Right atrium auricular region (tissue), 2 donors: ENCODE measurements at regions not wholly inside any gene's neighbourhood (a gene's known extent, or its start where the extent isn't known, plus 50 kb on each side); places are given as distances from the start of the nearest gene placed in this dataset.

Experiments used
- DNase-seq: peaks from one replicate; pipeline ENCODE4 v3.0.0-alpha.2; 2019; ENCODE audit warnings: low spot score
- H3K27ac ChIP-seq, 2 donors: fragments of 200-600 bp; sonication (generic); 1 replicate in 1 of 2; 2 replicates in 1 of 2; pipeline ENCODE4 v1.5.1; 2016 to 2019
- H3K27me3 ChIP-seq, 2 donors: fragments of 200-600 bp; sonication (generic); one replicate each; pipeline versions ENCODE4 v1.5.1 to v1.6.0; 2017 to 2019
- H3K36me3 ChIP-seq: fragments of 200-600 bp; sonication (generic); one replicate; pipeline ENCODE4 v1.5.1; 2016
- H3K4me1 ChIP-seq, 2 donors: fragments of 200-600 bp; sonication (generic); one replicate each; pipeline versions ENCODE4 v1.5.1 to v1.6.0; 2017 to 2019
- H3K4me3 ChIP-seq, 2 donors: fragments of 200-600 bp; sonication (generic); 1 replicate in 1 of 2; 2 replicates in 1 of 2; pipeline ENCODE4 v1.5.1; 2017 to 2019; ENCODE audit warnings: mild to moderate bottlenecking in 1 of 2, moderate library complexity in 1 of 2
- H3K9me3 ChIP-seq, 2 donors: fragments of 200-600 bp; sonication (generic); one replicate each; pipeline ENCODE4 v1.5.1; 2019
- CTCF ChIP-seq, 2 donors: fragments of 200-600 bp; sonication (generic); IDR thresholded peaks; one replicate each; pipeline ENCODE4 v1.5.1; 2019; ENCODE audit warnings: antibody characterized with exemption in 2 of 2

GRCh38 chr12:126591533-126591932, 1526.3 kb downstream of the AACS start:
- no peaks in the 10 kb centered on the region for H3K4me1 ChIP-seq
- H3K36me3 ChIP-seq, result no peaks in the 10 kb centered on the region
- no peak overlapping the region for H3K27ac ChIP-seq
- no peak overlapping the region for H3K4me3 ChIP-seq
- TF ChIP-seq CTCF (IDR thresholded peaks at IDR 0.05), result no peak
- no peak for DNase-seq
- no peaks in the 10 kb centered on the region for H3K9me3 ChIP-seq
- H3K27me3 ChIP-seq, result no peaks in the 10 kb centered on the region

- Histone ChIP-seq H3K27me3 (no peaks in the 10 kb centered on the region), H3K4me3 (no peak overlapping the region), H3K36me3 (no peaks in the 10 kb centered on the region), H3K4me1 (no peaks in the 10 kb centered on the region), H3K27ac (no peak overlapping the region), H3K9me3 (no peaks in the 10 kb centered on the region)
- no peak for DNase-seq
- TF ChIP-seq CTCF (IDR thresholded peaks at IDR 0.05), result no peak
Measured at GRCh38 chr12:126601184-126602170, 1536.2 kb downstream of the AACS start.

- Histone ChIP-seq H3K9me3 (no peaks in the 10 kb centered on the region), H3K36me3 (no peaks in the 10 kb centered on the region), H3K27ac (no peak overlapping the region), H3K27me3 (no peaks in the 10 kb centered on the region), H3K4me1 (no peaks in the 10 kb centered on the region), H3K4me3 (no peak overlapping the region)
- DNase-seq, result no peak
- no peak for TF ChIP-seq CTCF (IDR thresholded peaks at IDR 0.05)
Measured at GRCh38 chr12:126602612-126603011, 1537.4 kb downstream of the AACS start.

- H3K9me3 ChIP-seq, result peaks cover 0 to 7% of the 10 kb centered on the region in 2 donors
- TF ChIP-seq CTCF (IDR thresholded peaks at IDR 0.05), result no peak
- H3K4me1 ChIP-seq, result no peaks in the 10 kb centered on the region
- no peaks in the 10 kb centered on the region for H3K27me3 ChIP-seq
- no peak for DNase-seq
- no peaks in the 10 kb centered on the region for H3K36me3 ChIP-seq
- no peak overlapping the region for H3K27ac ChIP-seq
- no peak overlapping the region for H3K4me3 ChIP-seq
Measured at GRCh38 chr12:126607157-126607556, 1541.9 kb downstream of the AACS start.

GRCh38 chr12:126607867-126608266, 1542.6 kb downstream of the AACS start:
- no peaks in the 10 kb centered on the region for H3K36me3 ChIP-seq
- no peaks in the 10 kb centered on the region for H3K27me3 ChIP-seq
- DNase-seq, result no peak
- H3K4me1 ChIP-seq, result no peaks in the 10 kb centered on the region
- H3K9me3 ChIP-seq, result peaks cover under 1 to 11% of the 10 kb centered on the region in 2 donors
- TF ChIP-seq CTCF (IDR thresholded peaks at IDR 0.05), result no peak
- no peak overlapping the region for H3K4me3 ChIP-seq
- H3K27ac ChIP-seq, result no peak overlapping the region
